Colonic mucosa (tissue), 4 donors: ENCODE measurements at regions not wholly inside any gene's neighbourhood (a gene's known extent, or its start where the extent isn't known, plus 50 kb on each side); places are given as distances from the start of the nearest gene placed in this dataset.
"Not testable (repeated sequence)": the region's sequence is repeated elsewhere in the genome, so short reads cannot be mapped to it uniquely, and the experiment has no call there.

Source experiments
- DNase-seq: peaks from one replicate; pipeline ENCODE4 v3.0.0-alpha.2; 2020
- H3K27ac ChIP-seq: fragments of 200-600 bp; one replicate; pipeline ENCODE4 v1.8.0; 2021
- H3K27me3 ChIP-seq: fragments of 200-600 bp; one replicate; pipeline ENCODE4 v1.8.0; 2021
- H3K36me3 ChIP-seq: fragments of 200-600 bp; one replicate; pipeline ENCODE4 v1.8.0; 2021
- H3K4me1 ChIP-seq: fragments of 200-600 bp; one replicate; pipeline ENCODE4 v1.8.0; 2021; ENCODE audit warnings: mild to moderate bottlenecking
- H3K4me3 ChIP-seq: fragments of 200-600 bp; one replicate; pipeline ENCODE4 v1.8.0; 2021
- H3K9ac ChIP-seq, 2 donors: one replicate each; pipeline ENCODE4 v1.7.0; 2013; ENCODE audit warnings: control low read depth in 2 of 2, low read depth in 2 of 2, low read length in 2 of 2
- H3K9me3 ChIP-seq: fragments of 200-600 bp; one replicate; pipeline ENCODE4 v1.8.0; 2021
- CTCF ChIP-seq: fragments of 200-600 bp; IDR thresholded peaks from one replicate; pipeline ENCODE4 v1.8.0; 2022; ENCODE audit warnings: antibody characterized with exemption, mild to moderate bottlenecking
- intact Hi-C: fragments of 100-400 bp; cut with DNase I; formaldehyde crosslinking; loops from one replicate; pipeline ENCODE4 v1.14.1; 2022
- donor health status: healthy.
- donor health status: DM: no; HTN: no; CAD: no.
- donor health status: DM: no; HTN: no; CAD: no.

GRCh38 chr1:30526652-30527345, 196.6 kb downstream of the MATN1 start:
- Histone ChIP-seq H3K9ac (no peak overlapping the region), H3K4me3 (no peak overlapping the region), H3K9me3 (no peaks in the 10 kb centered on the region), H3K27me3 (no peaks in the 10 kb centered on the region), H3K4me1 (no peaks in the 10 kb centered on the region), H3K27ac (no peak overlapping the region), H3K36me3 (no peaks in the 10 kb centered on the region)
- intact Hi-C loops: no loop called here
- DNase-seq: no peak
- no peak for TF ChIP-seq CTCF

GRCh38 chr1:30525971-30526651, 197.3 kb downstream of the MATN1 start:
- no peaks in the 10 kb centered on the region for H3K27me3 ChIP-seq
- TF ChIP-seq CTCF: no peak

GRCh38 chr1:30525631-30525970, 197.8 kb downstream of the MATN1 start:
- no peak overlapping the region for H3K9ac ChIP-seq
- intact Hi-C loops: no loop called here
- no peaks in the 10 kb centered on the region for H3K27me3 ChIP-seq
- H3K4me1 ChIP-seq: no peaks in the 10 kb centered on the region
- no peak for DNase-seq
- TF ChIP-seq CTCF: no peak
- H3K27ac ChIP-seq: no peak overlapping the region
- no peaks in the 10 kb centered on the region for H3K36me3 ChIP-seq
- H3K4me3 ChIP-seq: no peak overlapping the region
- no peaks in the 10 kb centered on the region for H3K9me3 ChIP-seq

More at GRCh38 chr1:30525971-30526651, 197.3 kb downstream of the MATN1 start:
- no peak overlapping the region for H3K27ac ChIP-seq
- H3K4me3 ChIP-seq: no peak overlapping the region
- H3K4me1 ChIP-seq: no peaks in the 10 kb centered on the region
- no peak overlapping the region for H3K9ac ChIP-seq
- no peaks in the 10 kb centered on the region for H3K9me3 ChIP-seq
- DNase-seq: no peak
- intact Hi-C loops: no loop called here
- H3K36me3 ChIP-seq: no peaks in the 10 kb centered on the region

GRCh38 chr1:30524840-30525617, 198.4 kb downstream of the MATN1 start:
- Histone ChIP-seq H3K9me3 (no peaks in the 10 kb centered on the region), H3K4me3 (no peak overlapping the region), H3K4me1 (no peaks in the 10 kb centered on the region), H3K27ac (no peak overlapping the region), H3K36me3 (no peaks in the 10 kb centered on the region), H3K27me3 (no peaks in the 10 kb centered on the region), H3K9ac (no peak overlapping the region)
- no peak for TF ChIP-seq CTCF
- no peak for DNase-seq
- intact Hi-C loops: no loop called here

GRCh38 chr1:30524025-30524555, 199.3 kb downstream of the MATN1 start:
- H3K36me3 ChIP-seq, DNase-seq, intact Hi-C loops, H3K27me3 ChIP-seq, H3K27ac ChIP-seq, H3K9me3 ChIP-seq, H3K4me1 ChIP-seq, H3K4me3 ChIP-seq, H3K9ac ChIP-seq: not testable (repeated sequence)
